ENCODE measurements at regions not wholly inside any gene's neighbourhood (a gene's known extent, or its start where the extent isn't known, plus 50 kb on each side); places are given as distances from the start of the nearest gene placed in this dataset.

DNA sequence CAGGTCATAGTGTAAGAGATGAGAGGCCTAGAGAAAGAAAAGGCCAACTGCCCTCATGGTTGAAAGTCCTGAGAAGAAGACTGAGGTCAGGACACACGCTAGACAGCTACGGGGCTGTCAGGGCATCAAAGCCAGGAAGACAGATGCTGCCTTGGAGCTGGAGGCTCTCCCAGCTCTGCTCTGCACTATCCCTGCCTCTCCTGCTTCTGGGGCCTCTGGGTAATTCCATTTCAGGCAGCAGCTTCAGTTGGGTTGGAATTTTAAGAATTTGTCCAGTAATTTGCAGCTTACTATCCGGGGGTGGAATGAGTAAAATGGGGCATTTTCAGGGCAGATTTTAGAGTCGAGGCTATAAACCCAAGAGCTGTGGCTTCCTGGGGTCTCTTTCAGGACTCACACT lies 76.2 kb upstream of the CTAGE1 start:
- no peak for TF ChIP-seq POLR2AphosphoS5 (IDR thresholded peaks at IDR 0.05; ENCODE audit: low read depth, low read length)
- TF ChIP-seq SIN3A (IDR thresholded peaks at IDR 0.05; ENCODE audit: borderline replicate concordance, insufficient read depth, low read length): no peak
- TF ChIP-seq FOXP2 (optimal IDR thresholded peaks at IDR 0.05; ENCODE audit: borderline replicate concordance, extremely low read depth, extremely low read length, insufficient read depth): no peak
- no peak for TF ChIP-seq TAF1 (IDR thresholded peaks at IDR 0.05; ENCODE audit: borderline replicate concordance, insufficient read depth, low read length)
- TF ChIP-seq, protein P1, sequence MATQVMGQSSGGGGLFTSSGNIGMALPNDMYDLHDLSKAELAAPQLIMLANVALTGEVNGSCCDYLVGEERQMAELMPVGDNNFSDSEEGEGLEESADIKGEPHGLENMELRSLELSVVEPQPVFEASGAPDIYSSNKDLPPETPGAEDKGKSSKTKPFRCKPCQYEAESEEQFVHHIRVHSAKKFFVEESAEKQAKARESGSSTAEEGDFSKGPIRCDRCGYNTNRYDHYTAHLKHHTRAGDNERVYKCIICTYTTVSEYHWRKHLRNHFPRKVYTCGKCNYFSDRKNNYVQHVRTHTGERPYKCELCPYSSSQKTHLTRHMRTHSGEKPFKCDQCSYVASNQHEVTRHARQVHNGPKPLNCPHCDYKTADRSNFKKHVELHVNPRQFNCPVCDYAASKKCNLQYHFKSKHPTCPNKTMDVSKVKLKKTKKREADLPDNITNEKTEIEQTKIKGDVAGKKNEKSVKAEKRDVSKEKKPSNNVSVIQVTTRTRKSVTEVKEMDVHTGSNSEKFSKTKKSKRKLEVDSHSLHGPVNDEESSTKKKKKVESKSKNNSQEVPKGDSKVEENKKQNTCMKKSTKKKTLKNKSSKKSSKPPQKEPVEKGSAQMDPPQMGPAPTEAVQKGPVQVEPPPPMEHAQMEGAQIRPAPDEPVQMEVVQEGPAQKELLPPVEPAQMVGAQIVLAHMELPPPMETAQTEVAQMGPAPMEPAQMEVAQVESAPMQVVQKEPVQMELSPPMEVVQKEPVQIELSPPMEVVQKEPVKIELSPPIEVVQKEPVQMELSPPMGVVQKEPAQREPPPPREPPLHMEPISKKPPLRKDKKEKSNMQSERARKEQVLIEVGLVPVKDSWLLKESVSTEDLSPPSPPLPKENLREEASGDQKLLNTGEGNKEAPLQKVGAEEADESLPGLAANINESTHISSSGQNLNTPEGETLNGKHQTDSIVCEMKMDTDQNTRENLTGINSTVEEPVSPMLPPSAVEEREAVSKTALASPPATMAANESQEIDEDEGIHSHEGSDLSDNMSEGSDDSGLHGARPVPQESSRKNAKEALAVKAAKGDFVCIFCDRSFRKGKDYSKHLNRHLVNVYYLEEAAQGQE (IDR thresholded peaks at IDR 0.05; ENCODE audit: insufficient read depth in 1 of 2, low read depth in 2 of 2, low read length in 2 of 2): no peak

DNA sequence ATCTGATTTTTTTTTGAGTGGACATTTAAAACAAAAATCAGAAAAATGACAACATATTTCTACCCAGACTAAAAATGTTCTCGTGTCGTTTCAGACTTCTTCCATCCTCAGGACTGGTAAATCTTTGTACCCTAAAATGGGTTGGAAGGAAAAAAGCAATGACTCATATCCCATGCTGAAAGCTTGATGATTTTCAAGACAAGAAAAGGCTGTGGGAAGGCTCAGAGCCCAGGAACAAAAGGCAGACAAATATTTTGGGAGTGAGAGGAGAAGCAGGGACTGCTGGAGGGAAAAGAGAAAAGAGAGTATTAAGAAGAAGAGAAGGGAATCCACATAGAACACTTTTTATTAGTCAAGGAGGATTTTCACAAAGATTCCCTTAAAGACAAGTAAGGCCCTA lies 77.1 kb upstream of the CTAGE1 start:
- TF ChIP-seq POLR2AphosphoS5 (IDR thresholded peaks at IDR 0.05; ENCODE audit: low read depth, low read length) (no peak), FOXP2 (optimal IDR thresholded peaks at IDR 0.05; ENCODE audit: borderline replicate concordance, extremely low read depth, extremely low read length, insufficient read depth) (no peak), TAF1 (IDR thresholded peaks at IDR 0.05; ENCODE audit: borderline replicate concordance, insufficient read depth, low read length) (no peak), SIN3A (IDR thresholded peaks at IDR 0.05; ENCODE audit: borderline replicate concordance, insufficient read depth, low read length) (no peak)
- TF ChIP-seq, protein P1 (IDR thresholded peaks at IDR 0.05; ENCODE audit: insufficient read depth in 1 of 2, low read depth in 2 of 2, low read length in 2 of 2): no peak

DNA sequence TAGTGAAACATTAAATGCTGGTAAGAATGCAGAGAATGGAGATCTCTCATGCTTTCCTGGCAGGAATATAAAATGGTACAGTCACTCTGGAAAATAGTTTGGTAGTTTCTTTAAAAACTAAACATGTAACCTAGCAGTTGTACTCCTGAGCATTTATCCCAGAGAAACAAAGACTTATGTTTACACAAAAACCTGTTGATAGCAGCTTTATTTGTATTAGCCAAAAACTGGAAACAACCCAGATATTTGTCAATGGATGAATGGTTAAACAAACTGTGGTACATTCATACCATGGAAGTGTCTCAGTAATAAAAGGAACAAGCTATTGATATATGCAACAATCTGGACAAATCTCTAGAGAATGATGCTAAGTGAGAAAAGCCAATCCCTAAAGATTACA lies 81.7 kb upstream of the CTAGE1 start:
- no peak for TF ChIP-seq FOXP2 (optimal IDR thresholded peaks at IDR 0.05; ENCODE audit: borderline replicate concordance, extremely low read depth, extremely low read length, insufficient read depth)
- no peak for TF ChIP-seq POLR2AphosphoS5 (IDR thresholded peaks at IDR 0.05; ENCODE audit: low read depth, low read length)
- no peak for TF ChIP-seq TAF1 (IDR thresholded peaks at IDR 0.05; ENCODE audit: borderline replicate concordance, insufficient read depth, low read length)
- TF ChIP-seq SIN3A (IDR thresholded peaks at IDR 0.05; ENCODE audit: borderline replicate concordance, insufficient read depth, low read length): no peak
- TF ChIP-seq, protein P1 (IDR thresholded peaks at IDR 0.05; ENCODE audit: insufficient read depth in 1 of 2, low read depth in 2 of 2, low read length in 2 of 2): no peak

GRCh38 chr18:22503803-22504202 lies 86.1 kb upstream of the CTAGE1 start:
- TF ChIP-seq SIN3A (IDR thresholded peaks at IDR 0.05; ENCODE audit: borderline replicate concordance, insufficient read depth, low read length) (no peak), TAF1 (IDR thresholded peaks at IDR 0.05; ENCODE audit: borderline replicate concordance, insufficient read depth, low read length) (no peak), POLR2AphosphoS5 (IDR thresholded peaks at IDR 0.05; ENCODE audit: low read depth, low read length) (no peak), FOXP2 (optimal IDR thresholded peaks at IDR 0.05; ENCODE audit: borderline replicate concordance, extremely low read depth, extremely low read length, insufficient read depth) (no peak)
- TF ChIP-seq, protein P1 (IDR thresholded peaks at IDR 0.05; ENCODE audit: insufficient read depth in 1 of 2, low read depth in 2 of 2, low read length in 2 of 2): no peak
